Psoas muscle (tissue), 7 donors: ENCODE measurements at regions not wholly inside any gene's neighbourhood (a gene's known extent, or its start where the extent isn't known, plus 50 kb on each side); places are given as distances from the start of the nearest gene placed in this dataset.

Experiments
- ATAC-seq, 4 donors: fragments of 200-7000 bp; cut with Tn5 transposase; one replicate each; pipeline ENCODE4 v1.9.1; 2020; ENCODE audit warnings: moderate library complexity in 3 of 4, mild to moderate bottlenecking in 2 of 4
- DNase-seq, 2 donors: peaks; one replicate each; pipeline ENCODE4 v3.0.0-alpha.2; 2020
- H3K27ac ChIP-seq: fragments of 200-600 bp; one replicate; pipeline ENCODE4 v1.8.0; 2022
- H3K27me3 ChIP-seq, 3 donors: fragments of 200-600 bp in 1 of 3; one replicate each; pipeline versions ENCODE4 v1.6.1 to v1.8.0; 2013 to 2022; ENCODE audit warnings: low read length in 2 of 3, mild to moderate bottlenecking in 2 of 3, moderate library complexity in 1 of 3; ENCODE audit not compliant: insufficient read depth in 3 of 3
- H3K36me3 ChIP-seq, 2 donors: fragments of 200-600 bp in 1 of 2; one replicate each; pipeline versions ENCODE4 v1.6.1 to v1.8.0; 2013 to 2022; ENCODE audit warnings: low read depth in 1 of 2, mild to moderate bottlenecking in 1 of 2, moderate library complexity in 1 of 2; ENCODE audit not compliant: insufficient read depth in 1 of 2
- H3K4me1 ChIP-seq: fragments of 200-600 bp; one replicate; pipeline ENCODE4 v1.8.0; 2022
- H3K4me3 ChIP-seq: fragments of 200-600 bp; one replicate; pipeline ENCODE4 v1.8.0; 2022; ENCODE audit warnings: mild to moderate bottlenecking
- H3K9me3 ChIP-seq: fragments of 200-600 bp; one replicate; pipeline ENCODE4 v1.8.0; 2022
- CTCF ChIP-seq: fragments of 200-600 bp; IDR thresholded peaks from one replicate; pipeline ENCODE4 v1.8.0; 2022; ENCODE audit warnings: antibody characterized with exemption
- WGBS, 3 donors: extraction: QIAGEN DNeasy Blood & Tissue Kit; methylation state at CpG; one replicate each; pipeline versions ENCODE4 v1.1.6 to v1.1.7; 2013; 5-methylcytosine and 5-hydroxymethylcytosine counted together
- intact Hi-C, 2 donors: fragments of 100-400 bp; cut with DNase I; formaldehyde crosslinking; loops; one replicate each; pipeline versions ENCODE4 v1.11.0 to v1.14.2; 2022
- donor health status: healthy with polysubstance abuse.
- donor health status: DM: no; HTN: no; CAD: no; lungs with moderate emphysema.
- donor health status: Bipolar disorder and iron deficiency.
- donor health status: healthy.
- donor health status: DM: yes; HTN: yes; CAD: no.
- donor health status: DM: no; HTN: no; CAD: no.
- donor health status: DM: yes; HTN: yes; CAD: no.

- Histone ChIP-seq H3K27ac (no peak overlapping the region), H3K4me3 (no peak overlapping the region), H3K27me3 (no peaks in the 10 kb centered on the region), H3K9me3 (no peaks in the 10 kb centered on the region), H3K4me1 (no peaks in the 10 kb centered on the region), H3K36me3 (no peaks in the 10 kb centered on the region)
- intact Hi-C loops: no loop called here
- no peak for DNase-seq
- 18 to 37% (median 23%) methylated on average over 1 of the region's 1 CpG for WGBS, 3 donors
- ATAC-seq: no peak
- no peak for TF ChIP-seq CTCF
These were observed 780.2 kb upstream of the SEL1L start for GRCh38 chr14:82313889-82314288.

GRCh38 chr14:82328442-82328841, 794.8 kb upstream of the SEL1L start:
- H3K4me1 ChIP-seq: no peaks in the 10 kb centered on the region
- no peaks in the 10 kb centered on the region for H3K27me3 ChIP-seq
- H3K27ac ChIP-seq: no peak overlapping the region
- intact Hi-C loops: no loop called here
- H3K36me3 ChIP-seq: no peaks in the 10 kb centered on the region
- no peak for ATAC-seq
- no peak for TF ChIP-seq CTCF
- no peaks in the 10 kb centered on the region for H3K9me3 ChIP-seq
- DNase-seq: no peak
- no peak overlapping the region for H3K4me3 ChIP-seq
- 62 to 71% (median 63%) methylated on average over 4 of the region's 4 CpGs for WGBS, 3 donors

GRCh38 chr14:82341261-82341810, 807.7 kb upstream of the SEL1L start:
- Histone ChIP-seq H3K27ac (no peak overlapping the region), H3K9me3 (no peaks in the 10 kb centered on the region), H3K27me3 (no peaks in the 10 kb centered on the region), H3K4me1 (no peaks in the 10 kb centered on the region), H3K4me3 (no peak overlapping the region), H3K36me3 (no peaks in the 10 kb centered on the region)
- intact Hi-C loops: no loop called here
- no peak for TF ChIP-seq CTCF
- no peak for DNase-seq
- no peak for ATAC-seq
- WGBS, 3 donors: 75 to 79% (median 76%) methylated on average over 2 of the region's 2 CpGs

GRCh38 chr14:82342596-82342995, 808.9 kb upstream of the SEL1L start:
- DNase-seq: no peak
- no peak for TF ChIP-seq CTCF

GRCh38 chr14:82345184-82345583, 811.5 kb upstream of the SEL1L start:
- no peak for DNase-seq
- Histone ChIP-seq H3K36me3 (no peaks in the 10 kb centered on the region), H3K4me3 (no peak overlapping the region), H3K27ac (no peak overlapping the region), H3K9me3 (no peaks in the 10 kb centered on the region), H3K27me3 (no peaks in the 10 kb centered on the region), H3K4me1 (no peaks in the 10 kb centered on the region)
- no peak for ATAC-seq
- intact Hi-C loops: no loop called here
- no peak for TF ChIP-seq CTCF

More at GRCh38 chr14:82342596-82342995, 808.9 kb upstream of the SEL1L start:
- Histone ChIP-seq H3K4me1 (no peaks in the 10 kb centered on the region), H3K4me3 (no peak overlapping the region), H3K27ac (no peak overlapping the region), H3K9me3 (no peaks in the 10 kb centered on the region), H3K27me3 (no peaks in the 10 kb centered on the region), H3K36me3 (no peaks in the 10 kb centered on the region)
- no peak for ATAC-seq
- intact Hi-C loops: no loop called here
